ENCODE measurements at regions not wholly inside any gene's neighbourhood (a gene's known extent, or its start where the extent isn't known, plus 50 kb on each side); places are given as distances from the start of the nearest gene placed in this dataset.
"Not testable (repeated sequence)": the region's sequence is repeated elsewhere in the genome, so short reads cannot be mapped to it uniquely, and the experiment has no call there.

DNA sequence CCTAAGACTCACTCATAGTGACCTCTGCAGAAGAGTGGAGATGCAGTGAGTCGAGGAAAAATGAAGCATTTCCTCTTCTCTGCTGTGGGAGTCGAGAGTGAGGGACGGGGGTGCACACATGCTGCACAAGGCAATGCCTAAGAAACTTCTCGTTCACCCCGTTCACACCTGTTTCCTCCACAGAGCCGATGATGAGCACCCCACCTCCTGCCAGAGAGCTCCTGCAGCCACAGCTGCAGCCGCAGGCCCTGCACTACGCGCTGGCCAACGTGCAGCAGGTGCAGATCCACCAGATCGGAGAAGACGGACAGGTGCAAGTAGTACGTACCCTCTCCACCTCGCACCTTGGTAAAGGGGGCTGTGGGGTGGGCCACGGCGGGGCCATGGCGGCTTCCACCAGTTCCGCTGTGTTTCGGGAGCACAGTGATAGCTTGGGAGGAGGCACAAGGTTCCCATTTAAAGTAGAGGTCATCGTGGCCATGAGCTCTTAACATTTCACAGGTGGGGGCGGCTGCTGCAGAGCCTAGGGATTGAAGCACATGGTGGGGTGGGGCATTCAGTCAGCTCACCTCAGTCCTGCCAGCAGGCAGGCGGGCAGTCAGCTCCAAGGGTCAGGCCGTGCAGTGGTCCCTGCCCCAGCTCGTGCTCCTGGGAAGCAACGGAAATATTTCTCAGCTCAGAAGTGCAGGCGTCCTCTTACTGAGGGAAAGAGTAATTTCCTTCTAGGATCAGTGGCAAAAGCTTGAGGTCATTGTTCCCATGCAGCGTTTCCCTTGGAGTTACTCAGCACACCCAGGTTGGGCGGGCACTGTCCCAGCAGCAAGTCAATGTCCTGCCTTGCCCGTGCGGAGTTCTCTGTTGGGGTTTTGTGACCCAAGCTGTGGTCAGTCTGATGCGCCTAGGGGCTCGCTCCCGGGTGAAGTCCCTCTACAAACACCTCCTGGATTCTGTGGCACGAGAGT lies 80.1 kb downstream of the NPIPB11 start:
- ATAC-seq; H3K27me3 ChIP-seq; DNase-seq; H3K4me3 ChIP-seq; H3K4me1 ChIP-seq; H3K36me3 ChIP-seq (replicated peaks in 1 of 2; ENCODE audit: insufficient read depth in 1 of 2, low read depth in 2 of 2); H3K9me3 ChIP-seq; intact Hi-C loops (cut with DNase I); H3K27ac ChIP-seq: not testable (repeated sequence)
- 58 to 84% methylated on average over 9 to 18 of the region's 34 CpGs for WGBS, 2 donors

GRCh38 chr16:29323725-29324124 lies 82.8 kb downstream of the NPIPB11 start:
- H3K9me3 ChIP-seq; H3K27ac ChIP-seq; DNase-seq; ATAC-seq; H3K4me3 ChIP-seq; H3K36me3 ChIP-seq (replicated peaks in 1 of 2; ENCODE audit: insufficient read depth in 1 of 2, low read depth in 2 of 2); H3K4me1 ChIP-seq; intact Hi-C loops (cut with DNase I); H3K27me3 ChIP-seq: not testable (repeated sequence)
- 71 to 87% methylated on average over 6 of the region's 6 CpGs for WGBS, 2 donors

DNA sequence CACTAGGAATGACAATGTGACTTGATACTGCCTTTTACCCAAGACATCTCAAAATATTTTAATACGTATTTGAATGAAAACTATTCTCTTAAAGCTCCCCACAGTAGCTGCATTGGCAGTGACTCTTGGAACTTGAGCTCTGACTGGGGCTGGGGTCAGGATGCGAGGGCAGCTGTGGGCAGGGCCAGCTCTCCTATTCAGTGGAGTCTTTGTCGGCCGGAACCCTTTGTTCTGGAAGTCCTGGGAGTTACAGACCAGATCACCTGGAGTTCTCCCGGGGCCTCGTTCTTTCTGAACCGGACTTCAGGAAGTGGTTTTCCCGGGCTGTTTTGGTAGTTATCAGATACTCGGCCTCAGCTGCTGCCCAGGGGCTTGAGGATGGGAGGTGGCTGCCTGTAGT lies 84.9 kb downstream of the NPIPB11 start:
- Histone ChIP-seq H3K4me1 (peaks cover 6% of the 10 kb centered on the region), H3K27me3 (no peaks in the 10 kb centered on the region), H3K9me3 (no peaks in the 10 kb centered on the region), H3K36me3 (replicated peaks in 1 of 2; ENCODE audit: insufficient read depth in 1 of 2, low read depth in 2 of 2) (no peaks in the 10 kb centered on the region), H3K27ac (no peak overlapping the region), H3K4me3 (no peak overlapping the region)
- intact Hi-C loops (cut with DNase I): no loop called here
- 60 to 76% methylated on average over 1 to 8 of the region's 9 CpGs for WGBS, 2 donors
- ATAC-seq (no peak), DNase-seq (no peak)
- TF ChIP-seq POLR2A (IDR thresholded peaks at IDR 0.05): no peak
- TF ChIP-seq CTCF (IDR thresholded peaks at IDR 0.05): no peak

- Histone ChIP-seq H3K27me3 (no peaks in the 10 kb centered on the region), H3K4me1 (peaks cover 10% of the 10 kb centered on the region), H3K36me3 (replicated peaks in 1 of 2; ENCODE audit: insufficient read depth in 1 of 2, low read depth in 2 of 2) (no peaks in the 10 kb centered on the region), H3K4me3 (no peak overlapping the region), H3K27ac (no peak overlapping the region), H3K9me3 (no peaks in the 10 kb centered on the region)
- 93 to 100% methylated on average over 1 to 17 of the region's 18 CpGs for WGBS, 2 donors
- ATAC-seq (no peak), DNase-seq (no peak)
- intact Hi-C loops (cut with DNase I): no loop called here
- no peak for TF ChIP-seq CTCF (IDR thresholded peaks at IDR 0.05)
- TF ChIP-seq POLR2A (IDR thresholded peaks at IDR 0.05): no peak
Measured at GRCh38 chr16:29321000-29321393, 85.5 kb downstream of the NPIPB11 start.

GRCh38 chr16:29320274-29320999 lies 86.1 kb downstream of the NPIPB11 start:
- WGBS, 2 donors: 81 to 86% methylated on average over 13 of the region's 14 CpGs
- Histone ChIP-seq H3K27ac (no peak overlapping the region), H3K4me3 (no peak overlapping the region), H3K36me3 (replicated peaks in 1 of 2; ENCODE audit: insufficient read depth in 1 of 2, low read depth in 2 of 2) (no peaks in the 10 kb centered on the region), H3K4me1 (peaks cover 10% of the 10 kb centered on the region), H3K9me3 (no peaks in the 10 kb centered on the region), H3K27me3 (no peaks in the 10 kb centered on the region)
- intact Hi-C loops (cut with DNase I): no loop called here
- DNase-seq: no peak
- no peak for TF ChIP-seq CTCF (IDR thresholded peaks at IDR 0.05)
- TF ChIP-seq POLR2A (IDR thresholded peaks at IDR 0.05): no peak
- ATAC-seq: no peak

Measured in body of pancreas (tissue), 4 donors.